GM10248 (cell line): ENCODE measurements at regions not wholly inside any gene's neighbourhood (a gene's known extent, or its start where the extent isn't known, plus 50 kb on each side); places are given as distances from the start of the nearest gene placed in this dataset.

ENCODE experiments used
- CTCF ChIA-PET: fragments of 300-600 bp; sonication (Branson Sonifier 250); formaldehyde crosslinking; extraction: SDS; loops from one replicate; lab custom pipeline; 2021; ENCODE audit warnings: antibody characterized with exemption; lab: Yijun Ruan, JAX
- POLR2A ChIA-PET: fragments of 350-650 bp; sonication (Branson Sonifier 250); formaldehyde crosslinking; extraction: SDS; loops from one replicate; lab custom pipeline; 2020; ENCODE audit warnings: antibody characterized with exemption; lab: Yijun Ruan, JAX
- DNase-seq: peaks from one replicate; pipeline ENCODE4 v3.0.0; 2012; ENCODE audit errors: extremely low spot score
- CTCF ChIP-seq: IDR thresholded peaks from 2 replicates; pipeline ENCODE4 v1.5.1; 2012; ENCODE audit warnings: mild to moderate bottlenecking, low read depth; ENCODE audit errors: extremely low read depth, missing control alignments, control extremely low read depth

- ChIA-PET CTCF (no interaction called here), POLR2A (no interaction called here)
- DNase-seq = no peak
- TF ChIP-seq CTCF = no peak
Measured at GRCh38 chr15:53404930-53405493, 354.5 kb downstream of the WDR72 start.

- DNase-seq = no peak
- ChIA-PET POLR2A (no interaction called here), CTCF (no interaction called here)
- TF ChIP-seq CTCF = no peak
Measured at GRCh38 chr15:53401503-53401902, 358.0 kb downstream of the WDR72 start.

GRCh38 chr15:53400986-53401385 lies 358.5 kb downstream of the WDR72 start:
- no peak for TF ChIP-seq CTCF
- no peak for DNase-seq
- CTCF ChIA-PET = no interaction called here
- POLR2A ChIA-PET = no interaction called here

- TF ChIP-seq CTCF = no peak
- POLR2A ChIA-PET = no interaction called here
Measured at GRCh38 chr15:53397041-53397616, 362.3 kb downstream of the WDR72 start.

GRCh38 chr15:53395871-53396270 lies 363.6 kb downstream of the WDR72 start:
- no peak for TF ChIP-seq CTCF
- no peak for DNase-seq
- ChIA-PET POLR2A (no interaction called here), CTCF (no interaction called here)

More at GRCh38 chr15:53397041-53397616, 362.3 kb downstream of the WDR72 start:
- no peak for DNase-seq
- CTCF ChIA-PET = interaction anchor here (1.0 kb wide), 1 partner anchor 11 kb away, joined by 3 read pairs; no protein-coding TSS in a partner anchor

GRCh38 chr15:53390549-53390948 lies 368.9 kb downstream of the WDR72 start:
- ChIA-PET POLR2A (no interaction called here), CTCF (no interaction called here)
- no peak for DNase-seq
- no peak for TF ChIP-seq CTCF
